ENCODE measurements at regions not wholly inside any gene's neighbourhood (a gene's known extent, or its start where the extent isn't known, plus 50 kb on each side); places are given as distances from the start of the nearest gene placed in this dataset.

DNA sequence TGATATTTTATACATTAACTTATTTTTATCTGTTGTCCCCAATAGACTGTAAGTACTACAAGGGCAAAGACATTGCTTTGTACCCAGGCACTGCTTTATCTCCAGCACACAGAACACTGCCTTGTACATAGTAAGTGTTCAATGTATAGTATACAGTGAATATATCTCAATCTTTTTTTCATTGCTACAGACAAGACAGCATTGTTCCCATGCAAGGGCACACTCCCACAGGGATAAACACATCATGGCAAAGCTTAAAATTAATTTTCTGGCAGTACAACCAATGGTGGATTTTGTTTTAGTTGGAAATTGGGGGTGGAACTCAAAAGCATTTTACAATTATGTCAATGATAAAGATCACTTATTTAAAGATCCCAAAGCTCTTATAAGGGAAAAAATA, 112.3 kb upstream of the EEA1 start:
- H3K4me3 ChIP-seq, result no peak overlapping the region
- H4K20me1 ChIP-seq, result no peaks in the 10 kb centered on the region
- no peaks in the 10 kb centered on the region for H3K36me3 ChIP-seq
- no peak overlapping the region for H3K27ac ChIP-seq
- TF ChIP-seq Cebpa-rat (IDR thresholded peaks at IDR 0.05), result no peak
- H3K9me3 ChIP-seq, result no peaks in the 10 kb centered on the region
- no peaks in the 10 kb centered on the region for H3K27me3 ChIP-seq
- no peak overlapping the region for H3K9ac ChIP-seq
- H3K4me1 ChIP-seq, result no peaks in the 10 kb centered on the region
- no peak overlapping the region for H3K4me2 ChIP-seq

DNA sequence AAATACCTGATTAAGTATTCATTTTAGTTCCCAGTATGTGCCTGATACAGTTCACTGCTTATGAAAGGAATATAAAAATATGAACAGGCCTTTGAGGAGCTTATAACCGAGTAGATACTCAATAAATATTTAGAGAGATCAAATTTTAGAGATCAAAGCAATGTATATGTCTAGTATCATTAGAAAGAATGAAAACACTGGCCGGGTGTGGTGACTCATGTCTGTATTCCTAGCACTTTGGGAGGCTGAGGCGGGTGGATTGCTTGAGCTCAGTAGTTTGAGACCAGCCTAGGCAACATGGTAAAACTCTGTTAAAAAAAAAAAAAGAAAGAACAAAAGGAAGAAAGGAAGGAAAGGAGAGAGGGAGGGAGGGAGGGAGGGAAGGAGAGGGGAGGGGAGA, 113.2 kb upstream of the EEA1 start:
- Histone ChIP-seq H4K20me1 (no peaks in the 10 kb centered on the region), H3K27me3 (no peaks in the 10 kb centered on the region), H3K27ac (no peak overlapping the region), H3K4me2 (no peak overlapping the region), H3K4me3 (no peak overlapping the region), H3K9ac (no peak overlapping the region), H3K9me3 (no peaks in the 10 kb centered on the region), H3K4me1 (no peaks in the 10 kb centered on the region), H3K36me3 (no peaks in the 10 kb centered on the region)
- no peak for TF ChIP-seq Cebpa-rat (IDR thresholded peaks at IDR 0.05)

DNA sequence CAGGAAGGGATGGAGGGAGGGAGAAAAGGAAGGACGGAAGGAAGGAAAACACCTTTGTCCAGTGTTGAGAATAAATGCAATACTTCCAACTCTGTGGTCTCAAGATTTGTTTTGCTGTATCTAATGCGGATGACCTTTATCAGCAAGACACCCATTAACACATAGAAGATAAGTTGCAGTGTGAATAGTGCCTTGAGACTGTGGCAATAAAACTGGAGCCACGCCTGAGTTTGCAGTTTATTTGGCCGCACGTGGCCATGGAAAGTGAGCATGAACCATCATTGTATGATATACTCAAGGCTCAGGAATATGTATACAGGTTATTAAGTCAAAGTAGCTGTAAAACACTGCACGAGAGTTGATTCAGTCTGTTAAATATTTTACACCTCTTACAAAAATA, 113.6 kb upstream of the EEA1 start:
- Histone ChIP-seq H3K9me3 (no peaks in the 10 kb centered on the region), H3K27me3 (no peaks in the 10 kb centered on the region), H3K4me2 (no peak overlapping the region), H3K36me3 (no peaks in the 10 kb centered on the region), H3K4me3 (no peak overlapping the region), H3K4me1 (no peaks in the 10 kb centered on the region), H3K27ac (no peak overlapping the region), H3K9ac (no peak overlapping the region), H4K20me1 (no peaks in the 10 kb centered on the region)
- no peak for TF ChIP-seq Cebpa-rat (IDR thresholded peaks at IDR 0.05)

DNA sequence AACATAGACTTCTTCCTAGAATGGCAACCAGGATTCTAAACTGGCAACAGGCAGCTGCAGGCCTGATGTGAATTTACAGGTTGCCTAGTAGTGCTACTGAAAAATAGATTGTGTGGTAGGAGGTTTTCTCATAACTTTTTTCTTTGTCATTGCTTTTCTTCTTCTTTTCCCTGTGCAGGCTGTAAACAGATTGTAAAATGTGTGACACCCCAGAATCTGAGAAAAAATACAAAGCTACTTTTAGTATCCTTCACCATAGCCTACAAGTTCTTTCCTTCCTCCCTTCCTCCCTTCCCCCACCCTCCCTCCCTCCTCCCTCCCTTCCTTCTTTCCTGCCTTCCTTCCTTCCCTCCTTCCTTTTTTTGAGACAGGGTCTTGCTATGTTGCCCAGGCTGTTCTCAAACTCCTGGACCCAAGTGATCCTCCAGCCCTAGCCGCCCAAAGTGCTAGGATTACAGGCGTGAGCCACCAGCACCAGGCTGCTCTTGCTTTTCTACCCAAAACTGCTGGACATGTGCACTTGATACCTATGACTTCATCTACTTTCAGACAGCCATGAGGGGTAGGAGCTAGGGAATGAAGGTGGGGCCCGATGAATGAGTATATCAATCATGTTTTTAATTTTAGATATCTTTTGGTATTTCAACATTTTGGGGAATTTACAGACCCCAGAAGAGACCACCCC, 114.2 kb upstream of the EEA1 start:
- H3K27me3 ChIP-seq, result no peaks in the 10 kb centered on the region
- no peaks in the 10 kb centered on the region for H4K20me1 ChIP-seq
- no peaks in the 10 kb centered on the region for H3K9me3 ChIP-seq
- no peaks in the 10 kb centered on the region for H3K4me1 ChIP-seq
- H3K27ac ChIP-seq, result no peak overlapping the region
- H3K9ac ChIP-seq, result no peak overlapping the region
- no peak for TF ChIP-seq Cebpa-rat (IDR thresholded peaks at IDR 0.05)
- no peak overlapping the region for H3K4me2 ChIP-seq
- no peaks in the 10 kb centered on the region for H3K36me3 ChIP-seq
- no peak overlapping the region for H3K4me3 ChIP-seq

DNA sequence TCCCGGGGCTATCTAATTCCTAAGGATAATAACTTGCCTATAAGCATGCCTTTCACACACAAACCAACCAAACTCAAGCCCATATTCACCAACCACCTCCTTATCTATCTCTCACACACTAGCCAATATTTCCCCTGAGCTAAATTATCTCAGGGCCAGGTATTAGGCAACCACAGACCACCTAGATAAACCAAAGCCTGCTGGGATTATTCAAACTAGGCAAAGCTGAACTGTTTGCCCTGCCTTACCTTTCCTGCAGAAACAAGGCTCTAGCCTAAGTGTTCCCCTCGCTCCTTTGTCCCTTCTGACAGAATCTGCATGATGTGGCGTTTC, 114.7 kb upstream of the EEA1 start:
- Histone ChIP-seq H3K4me1 (no peaks in the 10 kb centered on the region), H3K4me2 (no peak overlapping the region), H4K20me1 (no peaks in the 10 kb centered on the region), H3K4me3 (no peak overlapping the region), H3K9me3 (no peaks in the 10 kb centered on the region), H3K27me3 (no peaks in the 10 kb centered on the region), H3K9ac (no peak overlapping the region), H3K27ac (no peak overlapping the region), H3K36me3 (no peaks in the 10 kb centered on the region)
- TF ChIP-seq Cebpa-rat (IDR thresholded peaks at IDR 0.05), result no peak

DNA sequence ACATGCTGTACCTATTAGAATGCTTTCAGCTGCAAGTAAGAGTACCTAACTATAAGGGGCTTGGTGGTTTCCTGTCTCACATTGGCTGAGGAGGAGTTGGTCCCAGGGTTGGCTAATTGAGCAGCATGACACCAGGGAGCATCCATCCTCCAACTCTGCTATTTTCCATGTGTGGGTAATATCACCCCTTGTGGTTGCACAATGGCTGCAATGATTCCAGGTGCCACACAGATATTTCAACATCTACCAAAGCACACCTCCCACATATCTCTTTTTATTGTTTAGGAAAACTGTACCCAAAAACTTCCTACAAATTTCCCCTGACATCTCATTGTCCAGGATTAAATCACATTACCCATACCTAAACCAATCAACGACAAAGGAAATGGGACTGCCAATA, 118.0 kb upstream of the EEA1 start:
- TF ChIP-seq Cebpa-rat (IDR thresholded peaks at IDR 0.05), result no peak
- H3K4me1 ChIP-seq, result no peaks in the 10 kb centered on the region
- no peaks in the 10 kb centered on the region for H3K9me3 ChIP-seq

DNA sequence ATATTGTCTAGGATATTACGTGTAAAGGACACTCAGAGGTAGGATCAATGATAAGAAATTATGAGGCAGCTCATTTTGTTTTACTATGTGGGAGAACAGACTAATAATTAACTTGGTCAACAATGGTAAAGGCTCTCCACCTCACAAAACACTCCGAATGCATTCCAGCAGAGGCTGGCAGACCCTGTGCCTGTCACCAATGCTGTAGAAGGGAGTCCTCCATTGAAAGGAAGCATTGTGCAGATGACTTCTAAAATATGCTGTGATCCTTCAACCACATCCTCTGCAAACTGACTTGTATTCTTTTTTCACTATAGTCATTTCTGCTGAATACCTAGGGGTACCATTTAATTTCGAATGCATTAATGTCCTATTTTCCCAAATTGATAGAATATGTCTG, 119.6 kb upstream of the EEA1 start:
- H3K9me3 ChIP-seq, result no peaks in the 10 kb centered on the region
- H3K36me3 ChIP-seq, result no peaks in the 10 kb centered on the region
- H4K20me1 ChIP-seq, result no peaks in the 10 kb centered on the region
- no peaks in the 10 kb centered on the region for H3K27me3 ChIP-seq
- no peak overlapping the region for H3K9ac ChIP-seq
- no peak overlapping the region for H3K4me2 ChIP-seq
- no peak overlapping the region for H3K27ac ChIP-seq
- no peaks in the 10 kb centered on the region for H3K4me1 ChIP-seq
- H3K4me3 ChIP-seq, result no peak overlapping the region
- no peak for TF ChIP-seq Cebpa-rat (IDR thresholded peaks at IDR 0.05)

More for the DNA sequence above, 118.0 kb upstream of the EEA1 start:
- Histone ChIP-seq H4K20me1 (no peaks in the 10 kb centered on the region), H3K36me3 (no peaks in the 10 kb centered on the region), H3K27me3 (no peaks in the 10 kb centered on the region), H3K9ac (no peak overlapping the region), H3K4me3 (no peak overlapping the region), H3K27ac (no peak overlapping the region), H3K4me2 (no peak overlapping the region)

DNA sequence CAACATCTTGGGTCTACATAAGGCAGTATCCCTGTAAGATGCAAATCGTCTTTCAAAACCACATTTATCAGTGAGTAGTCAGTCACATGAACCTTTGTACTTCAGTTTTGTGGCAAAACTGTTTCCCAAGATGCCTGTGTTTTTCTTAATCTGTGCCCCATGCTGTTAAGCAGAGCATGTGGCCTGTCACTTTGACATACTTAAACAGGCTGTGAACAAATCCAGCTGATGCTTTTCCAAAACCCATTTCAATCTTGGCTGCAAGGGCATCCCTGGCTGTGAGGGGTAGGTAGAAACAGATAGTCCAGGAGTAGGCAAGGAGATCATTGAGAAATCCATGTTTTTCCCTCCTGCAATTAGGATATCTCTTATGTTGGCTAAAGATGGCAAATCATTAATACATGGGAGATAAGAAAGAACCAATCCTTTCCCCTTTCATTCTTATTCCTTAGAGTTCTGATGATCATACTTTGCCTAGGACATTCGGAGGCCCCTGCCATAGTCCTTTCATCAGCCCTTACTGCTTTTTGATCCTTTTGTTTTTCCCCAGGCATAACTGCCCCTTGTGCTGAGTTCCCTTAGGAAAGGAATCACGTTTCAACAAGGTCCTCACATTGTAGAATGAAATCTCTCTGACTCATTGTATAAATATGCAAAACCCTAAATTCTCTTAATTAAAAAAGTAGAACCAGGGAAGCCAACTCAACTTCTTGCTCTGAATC, 121.1 kb upstream of the EEA1 start:
- no peak for TF ChIP-seq Cebpa-rat (IDR thresholded peaks at IDR 0.05)
- Histone ChIP-seq H3K4me2 (no peak overlapping the region), H3K27ac (no peak overlapping the region), H4K20me1 (no peaks in the 10 kb centered on the region), H3K4me1 (no peaks in the 10 kb centered on the region), H3K36me3 (no peaks in the 10 kb centered on the region), H3K4me3 (no peak overlapping the region), H3K9me3 (no peaks in the 10 kb centered on the region), H3K9ac (no peak overlapping the region), H3K27me3 (no peaks in the 10 kb centered on the region)

DNA sequence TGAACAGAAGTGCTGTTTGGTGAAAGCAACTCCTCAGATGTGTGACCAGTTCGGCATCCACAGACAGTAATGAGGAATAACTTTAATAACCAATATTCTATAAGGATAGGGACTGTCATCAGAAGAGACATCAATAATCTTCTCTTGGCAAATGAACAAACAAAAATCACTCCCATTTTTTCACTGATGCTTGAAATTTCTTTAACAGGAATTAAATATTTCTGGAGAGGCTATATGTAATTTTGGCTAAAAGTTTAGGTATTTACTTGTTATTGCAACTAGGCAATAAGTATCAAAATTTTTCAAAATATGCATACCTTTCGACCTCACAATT, 121.6 kb upstream of the EEA1 start:
- Histone ChIP-seq H4K20me1 (no peaks in the 10 kb centered on the region), H3K4me2 (no peak overlapping the region), H3K36me3 (no peaks in the 10 kb centered on the region), H3K9ac (no peak overlapping the region), H3K27ac (no peak overlapping the region), H3K27me3 (no peaks in the 10 kb centered on the region), H3K4me1 (no peaks in the 10 kb centered on the region), H3K4me3 (no peak overlapping the region), H3K9me3 (no peaks in the 10 kb centered on the region)
- no peak for TF ChIP-seq Cebpa-rat (IDR thresholded peaks at IDR 0.05)

DNA sequence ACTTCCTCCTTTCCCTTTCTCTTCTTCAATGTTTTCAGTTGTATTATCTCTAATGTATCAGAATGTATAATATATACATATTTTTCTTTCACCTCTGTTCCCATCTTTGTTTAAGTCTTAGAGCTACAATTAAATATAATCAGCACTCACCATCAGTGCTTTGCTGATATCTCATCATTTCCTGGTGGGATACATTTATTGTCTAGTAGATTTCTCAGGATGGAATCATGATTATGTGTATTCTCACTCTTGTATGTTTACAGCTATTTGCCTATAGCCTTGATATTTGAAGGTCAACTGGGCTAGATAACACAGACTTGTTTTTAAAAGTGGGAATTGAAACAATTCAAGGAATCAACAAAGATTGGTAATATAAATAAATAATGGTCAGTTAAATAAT, 124.9 kb upstream of the EEA1 start:
- Histone ChIP-seq H3K9ac (no peak overlapping the region), H3K27me3 (no peaks in the 10 kb centered on the region), H3K9me3 (no peaks in the 10 kb centered on the region), H3K27ac (no peak overlapping the region), H3K4me1 (no peaks in the 10 kb centered on the region), H3K4me3 (no peak overlapping the region), H4K20me1 (no peaks in the 10 kb centered on the region), H3K4me2 (no peak overlapping the region), H3K36me3 (no peaks in the 10 kb centered on the region)
- no peak for TF ChIP-seq Cebpa-rat (IDR thresholded peaks at IDR 0.05)

DNA sequence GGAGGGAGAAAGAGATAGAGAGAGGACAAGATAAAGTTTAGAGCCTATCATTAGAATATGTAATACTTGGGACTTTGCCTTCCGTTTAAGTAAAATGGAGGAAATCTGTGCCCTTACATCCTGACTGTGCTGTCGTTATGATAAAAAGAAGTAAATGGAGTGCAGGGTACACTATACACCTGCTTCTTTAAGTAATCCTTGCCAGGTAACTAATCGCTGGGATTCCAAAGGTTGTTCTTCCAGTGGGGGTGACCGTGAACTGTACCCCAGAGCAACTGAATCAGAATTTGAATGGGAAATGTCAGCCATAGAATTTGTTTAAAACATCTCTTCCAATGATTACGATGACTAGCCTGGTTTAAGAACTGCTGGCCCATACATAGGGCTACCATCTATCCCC, 126.1 kb upstream of the EEA1 start:
- Histone ChIP-seq H3K9ac (no peak overlapping the region), H3K27me3 (no peaks in the 10 kb centered on the region), H3K4me3 (no peak overlapping the region), H3K4me2 (no peak overlapping the region), H4K20me1 (no peaks in the 10 kb centered on the region), H3K9me3 (no peaks in the 10 kb centered on the region), H3K4me1 (no peaks in the 10 kb centered on the region), H3K36me3 (no peaks in the 10 kb centered on the region), H3K27ac (no peak overlapping the region)
- no peak for TF ChIP-seq Cebpa-rat (IDR thresholded peaks at IDR 0.05)

All from BLaER1 (cell line).